MCF 10A (cell line): ENCODE measurements at regions not wholly inside any gene's neighbourhood (a gene's known extent, or its start where the extent isn't known, plus 50 kb on each side); places are given as distances from the start of the nearest gene placed in this dataset.

Experiments
- BruUV-seq: library from RNA; stranded (reverse); fragments of 400-500 nt; replicated peaks from 2 replicates; lab custom pipeline; 2021; lab: Mats Ljungman, UMichigan
- CTCF ChIA-PET: fragments of 300-600 bp; sonication (Branson Sonifier 250); formaldehyde crosslinking; extraction: SDS; loops from one replicate; lab custom pipeline; 2021; ENCODE audit warnings: antibody characterized with exemption, inconsistent platforms; lab: Yijun Ruan, JAX
- POLR2A ChIA-PET: fragments of 300-600, 350-650 bp; sonication (Branson Sonifier 250); formaldehyde crosslinking; extraction: SDS; loops from one replicate; lab custom pipeline; 2020; ENCODE audit warnings: antibody characterized with exemption, inconsistent platforms; lab: Yijun Ruan, JAX
- DNase-seq: peaks from one replicate; pipeline ENCODE4 v3.0.0-alpha.2; 2018; ENCODE audit not compliant: unreplicated experiment
- H3K27ac Mint-ChIP-seq: one replicate; pipeline ENCODE4 v1.8.0; 2022; ENCODE audit warnings: mild to moderate bottlenecking, low read depth, mixed read lengths; ENCODE audit not compliant: unreplicated experiment
- H3K27me3 Mint-ChIP-seq: one replicate; pipeline ENCODE4 v1.8.0; 2022; ENCODE audit warnings: mixed read lengths; ENCODE audit not compliant: insufficient read depth, unreplicated experiment
- H3K36me3 Mint-ChIP-seq: one replicate; pipeline ENCODE4 v1.8.0; 2022; ENCODE audit warnings: mild to moderate bottlenecking, moderate library complexity, mixed read lengths; ENCODE audit not compliant: insufficient read depth, unreplicated experiment
- H3K4me1 Mint-ChIP-seq: one replicate; pipeline ENCODE4 v1.8.0; 2022; ENCODE audit warnings: mixed read lengths; ENCODE audit not compliant: insufficient read depth, unreplicated experiment
- H3K4me3 Mint-ChIP-seq: one replicate; pipeline ENCODE4 v1.8.0; 2022; ENCODE audit warnings: mild to moderate bottlenecking, moderate library complexity, mixed read lengths; ENCODE audit not compliant: unreplicated experiment
- H3K9me3 Mint-ChIP-seq: one replicate; pipeline ENCODE4 v1.8.0; 2022; ENCODE audit warnings: mixed read lengths; ENCODE audit not compliant: unreplicated experiment
- intact Hi-C: fragments of 100-400 bp; cut with micrococcal nuclease; formaldehyde crosslinking; loops from 2 replicates; pipeline ENCODE4 v1.14.1; 2022
- TF ChIP-seq, protein P1 (sequence below): fragments of 200-600 bp; IDR thresholded peaks from one replicate; pipeline ENCODE4 v1.8.0; 2022; ENCODE audit warnings: antibody characterized with exemption, mild to moderate bottlenecking; ENCODE audit not compliant: unreplicated experiment

DNA sequence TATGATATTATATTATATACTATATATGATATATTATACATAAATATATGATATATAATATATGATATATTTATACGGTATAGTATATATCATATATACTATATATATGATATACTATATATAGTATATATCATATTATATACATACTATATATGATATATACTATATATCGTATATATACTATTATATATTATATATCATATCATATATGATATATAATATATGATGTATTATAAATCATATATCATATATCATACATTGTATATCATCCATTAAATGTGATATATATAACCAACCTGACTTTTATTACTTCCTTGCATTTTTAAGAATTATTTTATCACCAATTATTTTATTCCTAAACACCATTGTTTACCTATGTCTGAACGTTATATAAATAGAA is 146.6 kb upstream of the PRSS16 start:
- no peaks in the 10 kb centered on the region for H3K9me3 Mint-ChIP-seq
- no peaks in the 10 kb centered on the region for H3K27me3 Mint-ChIP-seq
- intact Hi-C loops: no loop called here
- DNase-seq: no peak
- H3K4me3 Mint-ChIP-seq: no peak overlapping the region
- ChIA-PET POLR2A (no interaction called here), CTCF (no interaction called here)
- TF ChIP-seq, protein P1, sequence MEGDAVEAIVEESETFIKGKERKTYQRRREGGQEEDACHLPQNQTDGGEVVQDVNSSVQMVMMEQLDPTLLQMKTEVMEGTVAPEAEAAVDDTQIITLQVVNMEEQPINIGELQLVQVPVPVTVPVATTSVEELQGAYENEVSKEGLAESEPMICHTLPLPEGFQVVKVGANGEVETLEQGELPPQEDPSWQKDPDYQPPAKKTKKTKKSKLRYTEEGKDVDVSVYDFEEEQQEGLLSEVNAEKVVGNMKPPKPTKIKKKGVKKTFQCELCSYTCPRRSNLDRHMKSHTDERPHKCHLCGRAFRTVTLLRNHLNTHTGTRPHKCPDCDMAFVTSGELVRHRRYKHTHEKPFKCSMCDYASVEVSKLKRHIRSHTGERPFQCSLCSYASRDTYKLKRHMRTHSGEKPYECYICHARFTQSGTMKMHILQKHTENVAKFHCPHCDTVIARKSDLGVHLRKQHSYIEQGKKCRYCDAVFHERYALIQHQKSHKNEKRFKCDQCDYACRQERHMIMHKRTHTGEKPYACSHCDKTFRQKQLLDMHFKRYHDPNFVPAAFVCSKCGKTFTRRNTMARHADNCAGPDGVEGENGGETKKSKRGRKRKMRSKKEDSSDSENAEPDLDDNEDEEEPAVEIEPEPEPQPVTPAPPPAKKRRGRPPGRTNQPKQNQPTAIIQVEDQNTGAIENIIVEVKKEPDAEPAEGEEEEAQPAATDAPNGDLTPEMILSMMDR: no peak
- H3K27ac Mint-ChIP-seq: no peak overlapping the region
- peaks cover 13% of the 10 kb centered on the region for H3K4me1 Mint-ChIP-seq
- BruUV-seq: no TSS peak
- peaks cover 6% of the 10 kb centered on the region for H3K36me3 Mint-ChIP-seq

DNA sequence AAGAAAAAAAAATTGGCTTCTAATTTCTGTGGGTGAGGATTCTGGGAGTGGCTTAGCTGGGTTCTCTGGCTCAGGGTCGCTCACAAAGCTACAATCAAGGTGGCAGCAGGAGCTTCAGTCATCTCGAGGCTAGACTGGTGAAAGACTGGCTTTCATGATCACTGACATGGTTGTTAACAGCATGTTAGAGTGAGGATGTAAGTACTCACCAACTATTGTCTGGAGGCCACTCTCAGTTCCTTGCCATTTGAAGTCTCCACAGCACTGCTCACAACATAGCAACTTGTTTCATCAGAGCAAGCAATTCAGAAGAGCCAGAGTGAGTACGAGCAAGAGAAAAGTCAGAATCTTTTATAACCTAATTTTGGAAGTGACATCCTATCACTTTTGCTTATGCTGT is 145.7 kb upstream of the PRSS16 start:
- POLR2A ChIA-PET: interaction anchor here (0.5 kb wide), 1 partner anchor 653 kb away, joined by 3 read pairs; no protein-coding TSS in a partner anchor
- no peak for DNase-seq
- Mint-ChIP-seq H3K27me3 (no peaks in the 10 kb centered on the region), H3K9me3 (no peaks in the 10 kb centered on the region), H3K4me3 (no peak overlapping the region), H3K36me3 (peaks cover 6% of the 10 kb centered on the region), H3K27ac (no peak overlapping the region), H3K4me1 (peaks cover 7% of the 10 kb centered on the region)
- TF ChIP-seq, protein P1: no peak
- BruUV-seq: no TSS peak
- intact Hi-C loops: no loop called here
- CTCF ChIA-PET: interaction anchor here (0.7 to 1.1 kb wide), 2 partner anchors 22 to 539 kb away, joined by 3 to 4 read pairs; no protein-coding TSS in a partner anchor

DNA sequence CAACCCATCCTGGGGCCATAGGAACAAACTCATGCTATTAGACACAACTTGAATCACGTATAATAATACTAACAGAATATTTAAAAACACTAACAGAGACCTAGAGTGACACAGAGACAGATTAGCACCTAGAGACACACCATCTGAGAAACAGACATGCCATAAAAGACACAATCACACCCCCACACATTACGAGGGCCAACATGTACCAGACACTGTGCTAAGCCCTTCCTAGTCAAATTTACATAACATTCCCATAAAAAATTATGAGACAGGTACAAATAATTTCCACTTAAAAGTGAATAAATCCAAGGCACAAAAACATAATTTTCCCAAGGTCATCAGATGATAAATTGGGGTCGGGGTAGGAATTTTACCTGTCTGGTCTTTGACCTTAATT is 141.1 kb upstream of the PRSS16 start:
- no peak overlapping the region for H3K27ac Mint-ChIP-seq
- H3K4me3 Mint-ChIP-seq: no peak overlapping the region
- no peak for DNase-seq
- intact Hi-C loops: no loop called here
- no TSS peak for BruUV-seq
- H3K9me3 Mint-ChIP-seq: no peaks in the 10 kb centered on the region
- ChIA-PET POLR2A (no interaction called here), CTCF (no interaction called here)
- TF ChIP-seq, protein P1: no peak
- H3K27me3 Mint-ChIP-seq: no peaks in the 10 kb centered on the region
- H3K36me3 Mint-ChIP-seq: no peaks in the 10 kb centered on the region
- no peaks in the 10 kb centered on the region for H3K4me1 Mint-ChIP-seq

DNA sequence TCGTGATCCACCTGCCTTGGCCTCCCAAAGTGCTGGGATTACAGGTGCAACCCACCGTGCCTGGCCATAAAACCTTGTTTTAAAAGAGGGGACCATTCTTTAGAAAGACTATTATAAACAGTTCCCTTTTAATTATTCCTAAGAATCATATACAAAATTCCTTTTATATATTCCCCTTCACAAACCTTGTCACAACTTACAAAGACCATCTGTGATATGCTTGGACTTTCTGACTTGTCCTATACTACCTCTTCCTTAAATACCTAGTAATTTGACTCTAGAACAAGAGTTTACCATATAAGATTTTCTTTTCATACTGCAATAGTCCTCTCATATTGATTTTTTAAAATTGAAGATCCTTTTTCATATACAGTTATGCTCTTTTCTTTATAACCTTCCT is 135.8 kb upstream of the PRSS16 start:
- POLR2A ChIA-PET: no interaction called here
- peak; percentile 17 for DNase-seq
- CTCF ChIA-PET: no interaction called here
- intact Hi-C loops: no loop called here
- H3K9me3 Mint-ChIP-seq: peaks cover 12% of the 10 kb centered on the region
- no peaks in the 10 kb centered on the region for H3K4me1 Mint-ChIP-seq
- no peak overlapping the region for H3K4me3 Mint-ChIP-seq
- H3K36me3 Mint-ChIP-seq: no peaks in the 10 kb centered on the region
- no peaks in the 10 kb centered on the region for H3K27me3 Mint-ChIP-seq
- TF ChIP-seq, protein P1: no peak
- no TSS peak for BruUV-seq
- H3K27ac Mint-ChIP-seq: no peak overlapping the region
